Fibroblast of skin of right biceps (primary cell): ENCODE measurements at regions not wholly inside any gene's neighbourhood (a gene's known extent, or its start where the extent isn't known, plus 50 kb on each side); places are given as distances from the start of the nearest gene placed in this dataset.
"Not testable (repeated sequence)": the region's sequence is repeated elsewhere in the genome, so short reads cannot be mapped to it uniquely, and the experiment has no call there.

Experiments used
- DNase-seq: peaks from one replicate; pipeline ENCODE4 v3.0.0-alpha.2; 2013

DNA sequence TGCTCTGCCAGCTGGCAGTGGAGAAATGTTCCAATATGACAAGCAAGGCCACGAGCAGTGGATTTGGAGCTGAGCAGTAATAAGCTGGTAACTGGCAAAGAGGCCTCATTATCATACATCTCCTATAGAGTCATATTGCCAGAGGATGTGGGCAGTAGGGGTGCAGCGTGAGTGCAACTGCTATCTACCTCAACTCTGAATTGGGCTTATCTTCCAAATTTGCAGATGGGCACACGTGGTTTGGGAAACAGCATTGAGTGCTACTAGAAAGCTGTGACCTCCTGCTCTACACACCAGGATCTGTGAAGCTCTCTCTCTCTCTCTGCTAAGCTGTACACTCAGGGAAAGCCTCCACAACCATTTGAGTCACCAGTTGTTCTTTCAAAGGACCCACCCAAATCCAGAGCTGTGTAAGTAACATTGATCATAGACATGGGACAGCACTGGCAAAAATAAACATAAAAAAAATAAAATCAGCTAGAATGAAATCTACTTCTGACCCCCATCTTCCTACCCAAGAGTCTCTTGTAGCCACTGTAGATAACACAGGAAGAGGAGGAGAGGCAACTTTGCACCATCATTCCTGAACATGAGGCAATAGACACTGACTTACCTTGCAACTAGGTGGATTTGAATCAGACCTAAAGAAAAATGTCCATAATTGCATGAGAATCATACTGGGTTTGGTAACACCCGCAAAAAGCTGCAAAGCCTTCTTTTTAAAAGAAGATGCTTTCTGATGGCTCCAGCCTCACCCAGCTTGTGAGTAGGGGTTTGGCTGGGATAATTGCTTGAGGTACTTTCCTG lies 82.9 kb upstream of the THBS1 start:
- DNase-seq = no peak

DNA sequence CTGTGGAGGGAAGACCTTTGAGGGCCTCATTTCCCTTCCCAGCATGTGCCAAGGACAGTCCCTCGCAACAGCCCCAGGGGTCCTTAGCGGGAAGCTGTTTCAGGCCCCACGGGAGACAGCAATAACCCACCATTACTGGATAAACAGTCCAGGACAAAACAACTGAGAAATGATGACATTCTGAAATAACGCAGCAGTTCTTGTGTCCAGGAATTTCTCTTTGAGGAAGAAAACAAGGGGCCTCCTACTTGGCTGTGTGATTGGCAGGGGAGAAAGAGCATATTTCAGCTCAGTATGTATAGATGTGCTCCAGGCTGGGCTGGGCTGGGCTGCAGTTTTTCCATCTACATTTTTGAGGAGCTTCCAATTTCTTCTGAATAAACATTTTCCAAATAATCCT lies 82.2 kb upstream of the THBS1 start:
- peak; percentile 82 for DNase-seq

DNA sequence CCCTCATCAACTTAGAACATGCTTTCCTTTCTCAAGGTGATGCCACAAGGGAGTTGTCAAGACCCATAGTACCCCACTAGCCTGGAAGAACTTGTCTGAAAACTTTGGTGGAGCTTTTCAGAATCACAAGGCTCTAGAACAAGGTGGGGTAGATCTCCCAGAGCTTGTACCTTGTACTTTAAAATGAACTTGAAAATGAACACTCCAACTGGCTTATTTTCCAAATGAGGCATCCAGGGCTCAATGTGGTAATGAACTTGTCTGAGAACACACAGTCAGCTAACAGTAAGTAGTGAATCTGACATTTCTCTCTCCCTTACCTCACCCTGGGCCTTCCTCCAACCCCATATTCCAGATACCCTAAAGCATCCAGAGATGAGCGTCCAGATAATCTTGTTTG lies 81.8 kb upstream of the THBS1 start:
- no peak for DNase-seq

DNA sequence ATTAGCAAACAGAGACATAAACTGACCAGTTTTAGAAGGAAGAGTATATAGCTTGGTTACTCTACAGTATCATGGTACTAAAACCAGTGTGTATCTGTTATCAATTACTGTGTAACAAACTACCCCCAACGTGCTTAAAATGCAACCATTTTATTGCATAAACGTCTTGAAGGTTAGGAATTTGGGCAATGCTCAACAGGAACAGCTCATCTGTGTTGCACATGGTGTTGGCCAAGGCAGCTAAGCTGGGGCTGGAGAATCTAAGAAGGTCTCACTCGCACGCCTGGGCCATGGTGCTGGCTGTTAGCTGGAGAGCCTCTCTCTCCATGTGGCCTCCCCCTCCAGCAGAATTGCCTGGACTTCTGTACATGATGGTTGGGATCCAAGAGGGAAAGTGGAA lies 81.2 kb upstream of the THBS1 start:
- DNase-seq = peak; percentile 69

DNA sequence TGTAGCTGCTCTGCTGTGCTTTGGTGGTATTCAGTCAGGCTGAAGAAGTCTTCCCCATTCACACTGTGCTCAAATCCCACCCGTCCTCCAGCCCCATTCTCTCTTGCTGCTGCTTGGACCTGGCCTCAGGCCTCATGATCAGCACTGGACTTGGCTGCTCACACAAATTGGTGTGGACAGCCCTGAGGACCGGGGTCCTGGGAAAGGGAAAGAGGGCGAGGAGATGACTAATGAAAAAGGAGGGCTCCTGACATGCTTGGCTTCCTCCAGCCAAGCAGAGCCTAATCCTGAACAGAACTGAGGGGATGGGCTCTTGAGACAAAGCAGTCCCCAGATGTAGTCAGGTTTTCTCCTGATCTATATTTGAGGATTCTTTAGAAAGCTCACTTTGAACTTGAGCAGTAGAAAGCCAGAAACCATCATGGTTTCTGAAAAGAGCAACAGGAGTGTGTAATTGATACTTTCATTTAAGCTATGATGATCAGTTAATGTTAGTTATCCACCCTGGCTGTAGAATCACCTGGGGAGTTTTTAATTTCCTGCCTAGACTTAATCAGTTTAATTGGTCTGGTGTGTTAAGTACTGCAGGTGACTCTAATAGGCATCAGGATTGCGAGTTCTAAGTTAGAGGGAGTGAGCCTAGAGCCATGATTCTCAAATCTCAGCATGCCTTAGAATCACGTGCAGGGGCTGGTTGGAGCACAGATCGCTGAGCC lies 79.4 kb upstream of the THBS1 start:
- DNase-seq = no peak

DNA sequence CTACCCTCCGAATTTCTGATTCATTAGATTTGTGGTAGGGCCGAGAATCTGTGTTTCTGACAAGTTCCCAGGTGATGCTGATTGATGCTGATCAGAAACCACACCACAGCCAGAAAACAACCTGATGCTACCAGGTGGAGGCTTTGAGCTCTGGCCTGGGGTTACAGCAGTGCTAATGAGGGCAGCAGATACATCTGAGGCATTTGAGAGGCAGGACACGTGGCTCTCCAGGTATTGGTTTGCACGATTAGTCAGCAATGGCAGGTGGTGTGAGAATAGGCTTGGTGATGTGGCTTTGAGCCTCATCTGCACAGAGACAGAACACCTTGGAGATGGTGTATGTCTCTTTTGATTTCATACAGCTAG lies 78.8 kb upstream of the THBS1 start:
- DNase-seq = no peak

DNA sequence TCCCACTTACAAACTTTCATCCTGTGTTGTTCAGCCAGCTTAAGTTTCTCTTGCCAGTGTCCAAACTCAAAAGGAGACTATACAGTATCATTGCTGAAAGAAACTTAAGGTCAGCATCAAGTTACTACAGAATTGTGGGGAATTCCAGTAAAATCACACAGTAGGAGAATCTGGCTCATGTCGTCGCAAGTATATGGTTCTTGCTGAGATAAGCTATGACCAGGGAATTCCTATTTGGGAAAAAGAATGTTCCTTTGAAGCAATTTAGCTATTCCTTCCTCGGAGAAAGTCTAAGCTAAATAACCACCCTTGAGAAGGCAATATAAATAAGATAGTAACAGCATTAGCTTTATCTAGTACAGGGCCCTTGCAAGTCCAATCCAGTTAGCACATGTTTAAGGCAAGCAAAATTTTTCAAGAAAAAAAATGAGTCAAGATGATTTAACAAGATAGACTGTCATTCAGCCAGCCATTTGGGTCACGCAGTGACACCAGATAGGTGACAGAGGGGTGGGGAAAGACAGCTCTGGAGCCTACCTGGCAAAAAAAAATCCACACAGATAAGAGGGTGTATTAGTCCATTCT lies 78.2 kb upstream of the THBS1 start:
- DNase-seq = no peak

DNA sequence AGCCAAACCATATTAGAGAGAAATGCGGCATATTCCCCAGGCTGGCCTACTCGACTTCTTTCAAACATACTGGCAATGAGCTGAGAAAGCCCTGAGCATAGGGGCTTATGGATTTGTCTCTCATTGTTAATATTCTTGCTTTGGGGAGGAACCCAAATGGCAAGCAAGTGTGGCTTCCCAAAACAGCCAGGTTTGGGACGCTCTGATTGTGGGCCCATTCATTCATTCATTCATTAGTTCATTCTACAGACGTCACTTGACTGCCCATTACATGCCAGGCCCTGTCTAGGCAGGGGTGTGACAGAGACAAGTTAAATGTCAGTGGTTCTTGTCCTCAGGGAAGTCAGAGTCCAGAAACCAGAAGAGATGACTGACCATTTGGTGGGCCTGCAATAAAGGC lies 77.4 kb upstream of the THBS1 start:
- DNase-seq = no peak

DNA sequence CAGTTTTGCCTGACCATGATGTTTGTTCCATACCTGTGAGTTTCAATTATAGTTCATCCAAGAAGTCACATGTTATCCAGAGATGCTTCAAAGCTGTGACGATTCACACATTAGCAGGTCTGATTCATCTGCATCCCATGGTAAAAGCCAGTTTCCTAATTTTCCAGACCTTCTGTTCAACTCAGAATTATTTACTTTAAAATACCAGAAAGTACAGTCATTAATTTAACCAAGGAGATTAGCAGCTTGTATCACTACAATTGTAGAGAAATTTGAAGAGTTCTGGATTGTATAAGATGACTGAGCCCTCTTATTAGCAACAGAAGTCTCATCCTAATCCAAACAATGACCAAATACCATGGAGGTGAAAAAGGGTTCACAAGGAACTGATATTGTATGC lies 76.1 kb upstream of the THBS1 start:
- DNase-seq = peak; percentile 95

DNA sequence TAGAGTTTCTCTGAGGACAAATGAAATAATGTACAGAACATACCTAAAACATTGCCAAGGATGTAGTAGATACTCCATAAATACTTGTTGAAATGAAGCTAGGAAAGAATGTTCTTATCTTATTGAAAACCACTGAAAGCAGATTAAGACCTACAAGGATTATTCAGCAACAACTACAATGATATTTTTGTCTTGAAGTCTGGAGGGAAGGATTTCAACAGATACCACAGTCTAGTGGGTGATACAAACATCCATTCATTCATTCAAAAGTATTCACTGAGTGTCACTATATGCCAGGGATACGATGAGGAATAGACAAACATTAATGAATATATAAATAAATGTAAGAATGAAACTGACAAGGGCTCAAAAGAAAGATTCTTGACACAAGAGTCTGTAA lies 74.7 kb upstream of the THBS1 start:
- DNase-seq = peak; percentile 65

DNA sequence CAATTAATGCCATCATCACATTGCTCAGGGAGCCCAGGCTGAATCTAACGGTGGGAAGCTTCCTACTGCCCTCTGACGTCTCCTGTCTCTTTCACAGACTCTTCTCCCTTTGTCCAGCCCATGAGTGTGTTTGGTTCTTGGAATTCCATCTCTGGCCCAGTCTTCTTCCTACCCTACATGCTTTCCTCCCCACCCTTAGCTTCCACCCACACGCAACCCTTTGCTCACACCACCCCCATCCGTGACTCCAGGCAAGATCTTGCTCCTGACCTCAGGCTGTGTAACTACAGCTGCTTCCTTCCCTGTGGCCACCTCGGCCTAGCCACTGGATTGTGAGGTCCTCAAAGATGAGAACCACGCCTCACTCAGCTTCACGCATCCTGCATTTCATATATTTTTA lies 72.3 kb upstream of the THBS1 start:
- DNase-seq = no peak

DNA sequence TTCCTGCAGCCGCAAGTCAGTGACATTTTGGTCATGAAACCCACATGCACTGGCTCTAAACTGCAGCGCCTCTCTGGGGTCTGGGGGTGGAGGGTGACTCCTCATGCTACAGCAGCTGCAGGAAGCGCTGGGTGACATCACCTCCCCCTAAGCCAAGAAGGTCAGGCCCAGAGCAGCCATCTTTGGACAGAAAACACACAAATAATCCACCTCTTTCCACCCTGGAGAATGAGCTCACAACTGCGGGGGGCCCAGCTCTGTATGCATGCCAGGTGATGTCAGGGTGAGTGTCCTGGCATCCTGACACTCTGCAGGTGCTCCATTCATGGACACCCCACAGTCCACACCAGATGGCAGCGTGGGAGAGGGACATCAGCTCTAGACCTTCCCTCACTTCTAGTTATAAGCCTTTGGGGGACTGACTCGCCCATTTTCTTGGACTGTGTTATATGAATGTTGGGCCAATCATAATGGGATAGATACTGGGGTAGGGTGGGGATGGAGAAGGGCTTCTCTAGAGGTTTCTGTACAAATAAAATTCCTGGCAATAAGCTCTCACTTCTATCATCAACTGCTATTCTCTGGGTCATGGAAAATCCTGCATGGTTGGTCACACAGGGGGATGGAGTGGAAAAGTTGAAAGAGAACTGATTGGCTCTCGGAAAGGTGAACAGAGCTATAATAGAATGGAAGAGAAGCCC lies 70.7 kb upstream of the THBS1 start:
- DNase-seq = no peak

DNA sequence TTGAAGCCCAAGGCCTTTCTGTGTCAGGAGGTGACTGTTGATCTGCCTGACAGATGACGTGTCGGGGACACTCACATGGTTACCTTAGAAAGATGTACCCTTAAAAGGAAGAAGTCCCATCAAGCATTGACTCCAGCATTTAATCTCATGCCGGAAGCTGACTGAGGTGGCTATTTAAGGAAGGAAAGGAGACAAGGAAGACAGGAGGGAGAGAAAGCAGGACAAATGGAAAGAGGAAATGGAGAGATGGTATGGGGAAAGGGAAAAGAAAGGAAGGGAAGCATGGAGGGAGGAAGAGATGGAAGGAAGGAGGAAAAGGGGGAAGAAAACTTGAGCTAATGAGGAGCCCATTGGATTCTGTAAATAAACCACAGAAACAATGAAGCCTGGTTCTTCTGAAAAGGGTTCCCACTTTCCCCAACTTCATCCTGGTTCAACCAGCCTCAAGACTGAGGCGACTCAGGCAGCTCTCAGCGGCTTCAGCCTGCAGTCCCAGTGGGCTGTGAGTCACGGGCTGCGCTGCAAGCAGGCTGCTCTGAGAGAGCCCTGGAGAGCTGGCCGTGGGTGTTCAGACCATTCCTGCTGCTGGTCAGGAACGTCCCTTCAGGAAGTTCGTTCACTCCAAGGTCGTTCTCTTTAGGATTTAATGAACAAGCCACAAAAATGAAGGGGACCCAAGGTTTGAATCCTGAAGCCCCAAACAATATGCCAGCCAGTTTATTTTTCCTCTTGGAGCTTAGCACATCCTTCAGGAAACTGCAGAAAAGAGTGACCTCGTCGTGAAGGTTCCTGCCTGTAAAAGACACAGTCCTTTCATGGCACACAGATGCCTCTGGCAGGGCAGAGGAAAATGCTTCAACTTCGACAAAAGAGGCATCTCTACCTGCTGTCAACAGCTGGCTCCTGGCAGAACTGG lies 69.6 kb upstream of the THBS1 start:
- DNase-seq = peak; percentile 91

DNA sequence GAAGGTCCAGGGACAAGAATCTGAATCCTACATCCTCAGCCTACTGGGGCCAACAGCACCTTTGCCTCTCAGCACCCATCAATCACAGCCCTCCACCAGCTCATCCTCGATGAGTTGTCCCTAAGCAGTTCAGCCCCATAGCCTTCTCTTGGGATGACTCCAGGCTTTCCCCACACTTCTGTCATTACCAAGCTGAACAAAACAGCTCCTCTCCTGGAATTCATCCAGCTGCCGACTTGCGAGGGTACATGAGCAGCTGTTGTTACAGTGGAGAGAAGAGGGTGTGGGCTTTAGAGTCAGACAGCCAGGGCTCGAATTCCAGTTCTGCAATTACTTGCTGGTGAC lies 69.0 kb upstream of the THBS1 start:
- DNase-seq = peak; percentile 94

DNA sequence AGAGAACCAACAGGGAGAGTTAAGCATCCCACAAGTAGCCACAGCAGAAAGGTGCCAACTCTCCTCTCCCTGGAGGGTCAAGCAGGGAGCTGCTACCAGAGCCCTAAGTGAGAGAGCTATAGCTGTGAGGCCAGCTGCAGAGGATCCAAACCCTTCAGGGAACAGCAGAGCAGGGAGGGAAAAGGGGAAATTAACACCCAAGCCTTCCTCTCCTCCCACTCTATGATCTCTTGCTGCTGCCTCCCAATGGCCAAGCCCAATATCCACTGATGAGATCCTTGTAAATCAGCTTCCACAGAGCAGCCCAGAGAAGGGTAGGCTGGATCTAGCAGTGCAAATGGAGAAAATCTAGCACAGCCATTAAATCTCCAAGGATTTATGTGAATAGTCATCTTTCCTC lies 68.2 kb upstream of the THBS1 start:
- no peak for DNase-seq

DNA sequence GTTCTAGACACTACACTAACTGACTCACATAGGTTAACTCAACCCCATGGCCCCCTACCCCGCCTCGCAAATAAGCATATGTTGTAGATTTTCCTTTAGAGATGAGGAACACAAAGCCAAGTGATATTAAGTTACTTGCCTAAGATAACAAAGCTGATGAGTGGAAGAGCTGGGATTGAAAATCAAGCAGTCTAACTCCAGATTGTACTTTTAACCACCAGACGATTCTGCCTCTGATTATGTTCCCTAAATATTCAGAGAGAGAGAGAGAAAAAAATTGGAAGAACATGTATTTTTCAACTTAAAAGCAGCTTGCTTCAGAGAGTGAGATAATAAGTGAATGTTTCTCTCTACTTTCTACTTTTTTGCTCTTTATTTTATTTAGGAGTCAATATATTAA lies 66.9 kb upstream of the THBS1 start:
- DNase-seq = no peak

DNA sequence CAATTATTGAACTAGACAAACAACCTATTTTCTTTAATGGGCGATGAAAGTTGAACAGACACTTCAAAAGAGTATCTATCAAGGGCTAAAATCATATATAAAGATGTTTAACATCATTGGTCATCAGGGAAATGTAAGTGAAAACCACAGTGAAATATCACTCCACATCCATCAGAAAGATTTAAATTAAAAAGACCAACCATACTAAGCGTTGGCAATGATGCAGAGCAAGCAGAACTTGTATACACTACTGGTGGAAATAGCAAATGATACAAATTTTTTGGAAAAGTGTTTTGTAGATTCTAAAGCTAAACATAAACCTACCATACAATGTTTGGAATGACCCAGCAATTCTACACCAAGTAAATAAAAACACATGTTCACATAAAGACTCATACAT lies 65.9 kb upstream of the THBS1 start:
- DNase-seq = no peak

DNA sequence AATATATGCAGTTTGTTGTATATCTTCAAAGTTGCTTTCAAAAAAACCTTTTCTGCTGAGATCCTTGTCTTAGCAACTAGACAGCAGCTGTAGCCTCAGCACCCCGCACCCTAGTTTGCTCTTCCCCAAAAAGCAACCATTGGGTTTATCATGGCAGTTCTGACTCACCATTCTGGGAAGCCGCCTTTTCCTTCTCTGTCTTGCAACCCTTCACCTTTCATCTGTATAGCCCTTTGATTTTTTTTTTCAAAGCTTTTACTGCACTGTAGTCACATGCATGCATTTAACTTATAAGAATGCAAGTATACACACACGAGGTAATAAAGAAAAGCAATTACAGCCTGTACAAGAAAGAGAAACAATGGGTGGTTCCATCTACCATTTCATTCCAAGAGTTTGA lies 65.1 kb upstream of the THBS1 start:
- no peak for DNase-seq

DNA sequence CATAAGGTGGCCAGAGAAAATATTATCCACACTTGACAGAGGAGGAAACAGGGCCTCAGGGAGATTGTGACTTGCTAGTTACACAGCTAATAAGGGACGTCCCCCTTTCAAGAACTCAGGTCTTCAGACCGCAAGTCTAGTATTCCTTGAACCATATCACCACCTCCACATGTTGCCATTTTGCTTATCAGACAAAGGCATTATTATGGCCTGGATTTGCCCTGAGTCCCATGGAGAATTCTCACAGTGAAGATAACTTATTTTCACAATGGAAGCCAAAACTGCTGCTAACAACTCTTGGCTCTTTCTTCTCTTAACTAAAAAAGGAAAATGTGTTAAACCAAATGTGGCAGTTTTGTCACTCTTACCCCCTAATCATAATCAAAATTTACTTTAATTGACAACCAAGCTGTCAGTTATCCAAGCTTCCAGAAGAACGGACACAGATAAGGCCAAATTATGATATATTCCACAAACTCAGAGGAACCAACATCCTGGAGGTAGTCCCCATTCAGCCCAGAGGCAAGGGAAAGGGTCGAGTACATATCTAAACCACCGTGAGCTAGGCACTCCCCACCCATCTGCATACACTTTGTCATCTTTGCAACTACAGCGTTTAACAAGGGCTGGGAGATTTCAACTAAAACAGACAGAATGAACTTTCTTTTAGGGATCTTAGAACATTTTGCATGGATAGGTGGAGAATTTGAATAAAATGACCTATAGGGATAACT lies 63.6 kb upstream of the THBS1 start:
- no peak for DNase-seq

DNA sequence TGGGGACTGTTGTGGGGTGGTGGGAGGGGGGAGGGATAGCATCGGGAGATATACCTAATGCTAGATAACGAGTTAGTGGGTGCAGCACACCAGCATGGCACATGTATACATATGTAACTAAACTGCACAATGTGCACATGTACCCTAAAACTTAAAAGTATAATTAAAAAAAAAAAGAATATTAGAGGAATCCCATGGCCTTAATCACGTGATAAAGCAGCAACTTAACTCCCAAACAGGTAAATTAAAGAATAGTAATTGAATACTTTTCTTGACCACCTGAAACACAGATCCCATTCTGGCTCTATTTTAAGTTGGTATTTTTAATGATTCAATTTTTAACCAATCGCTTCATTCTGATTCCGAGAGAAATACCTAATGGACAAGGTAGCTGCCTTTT lies 56.9 kb upstream of the THBS1 start:
- not testable (repeated sequence) for DNase-seq

DNA sequence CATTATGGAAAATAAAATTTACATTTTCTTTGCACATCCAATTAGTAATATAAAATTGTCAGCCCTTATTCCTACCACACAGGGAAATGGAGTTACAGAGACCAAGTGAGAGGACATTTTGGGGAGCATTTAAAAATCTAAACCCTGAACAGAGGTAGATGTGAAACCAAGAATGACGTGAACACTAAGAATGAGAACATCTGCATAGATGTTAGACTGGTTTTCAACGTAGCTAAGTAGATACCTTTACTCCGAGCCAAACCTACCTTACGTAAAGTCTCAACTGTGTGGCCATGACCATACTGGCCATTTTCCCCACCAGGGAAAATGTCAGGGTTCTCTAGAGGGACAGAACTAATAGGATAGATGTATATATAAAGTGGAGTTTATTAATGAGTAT lies 51.4 kb upstream of the THBS1 start:
- no peak for DNase-seq
